ENCODE measurements at regions not wholly inside any gene's neighbourhood (a gene's known extent, or its start where the extent isn't known, plus 50 kb on each side); places are given as distances from the start of the nearest gene placed in this dataset.

DNA sequence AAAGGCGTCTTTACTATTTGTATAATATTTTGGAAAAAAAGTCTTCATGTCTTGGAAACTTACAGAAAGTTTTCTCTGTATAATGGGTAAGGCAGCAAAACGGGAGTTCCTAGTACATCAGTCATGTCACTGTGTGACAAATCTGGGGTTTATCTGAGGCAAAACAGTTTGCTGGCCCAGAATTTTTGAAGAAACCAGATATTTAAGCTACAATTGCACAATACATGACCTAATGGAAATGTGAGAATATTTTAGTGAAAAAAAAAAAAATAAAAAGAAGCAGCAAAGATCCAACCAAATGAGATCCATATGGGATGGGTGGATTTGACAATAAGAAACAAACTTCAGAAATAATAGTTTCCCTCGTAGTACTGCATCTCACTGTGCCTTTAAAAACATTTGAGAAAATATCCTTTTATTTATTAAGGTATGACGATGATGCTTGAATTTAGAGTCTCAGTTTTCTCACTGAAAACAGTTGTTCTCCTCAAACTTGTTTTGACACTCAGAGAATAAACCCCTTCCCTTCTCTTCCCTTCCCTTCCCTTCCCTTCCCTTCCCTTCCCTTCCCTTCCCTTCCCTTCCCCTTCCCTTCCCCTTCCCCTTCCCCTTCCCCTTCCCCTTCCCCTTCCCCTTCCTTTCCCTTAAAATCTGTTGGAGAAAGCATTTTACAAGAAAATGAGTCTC lies 180.5 kb upstream of the TUT7 start:
- Histone ChIP-seq H3K4me3 (no peak overlapping the region), H3K9me3 (no peaks in the 10 kb centered on the region), H3K36me3 (no peaks in the 10 kb centered on the region), H3K27ac (no peak overlapping the region), H3K4me1 (ENCODE audit: control insufficient read depth in 1 of 2, low read depth in 2 of 2) (no peaks in the 10 kb centered on the region), H3K27me3 (replicated peaks; ENCODE audit: insufficient read depth) (no peaks in the 10 kb centered on the region)
- ATAC-seq (ENCODE audit: insufficient number of reproducible peaks, low FRiP score, low read depth) (no peak), DNase-seq (ENCODE audit: low spot score) (no peak)
- TF ChIP-seq, protein P1, sequence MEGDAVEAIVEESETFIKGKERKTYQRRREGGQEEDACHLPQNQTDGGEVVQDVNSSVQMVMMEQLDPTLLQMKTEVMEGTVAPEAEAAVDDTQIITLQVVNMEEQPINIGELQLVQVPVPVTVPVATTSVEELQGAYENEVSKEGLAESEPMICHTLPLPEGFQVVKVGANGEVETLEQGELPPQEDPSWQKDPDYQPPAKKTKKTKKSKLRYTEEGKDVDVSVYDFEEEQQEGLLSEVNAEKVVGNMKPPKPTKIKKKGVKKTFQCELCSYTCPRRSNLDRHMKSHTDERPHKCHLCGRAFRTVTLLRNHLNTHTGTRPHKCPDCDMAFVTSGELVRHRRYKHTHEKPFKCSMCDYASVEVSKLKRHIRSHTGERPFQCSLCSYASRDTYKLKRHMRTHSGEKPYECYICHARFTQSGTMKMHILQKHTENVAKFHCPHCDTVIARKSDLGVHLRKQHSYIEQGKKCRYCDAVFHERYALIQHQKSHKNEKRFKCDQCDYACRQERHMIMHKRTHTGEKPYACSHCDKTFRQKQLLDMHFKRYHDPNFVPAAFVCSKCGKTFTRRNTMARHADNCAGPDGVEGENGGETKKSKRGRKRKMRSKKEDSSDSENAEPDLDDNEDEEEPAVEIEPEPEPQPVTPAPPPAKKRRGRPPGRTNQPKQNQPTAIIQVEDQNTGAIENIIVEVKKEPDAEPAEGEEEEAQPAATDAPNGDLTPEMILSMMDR (IDR thresholded peaks at IDR 0.05) = no peak

DNA sequence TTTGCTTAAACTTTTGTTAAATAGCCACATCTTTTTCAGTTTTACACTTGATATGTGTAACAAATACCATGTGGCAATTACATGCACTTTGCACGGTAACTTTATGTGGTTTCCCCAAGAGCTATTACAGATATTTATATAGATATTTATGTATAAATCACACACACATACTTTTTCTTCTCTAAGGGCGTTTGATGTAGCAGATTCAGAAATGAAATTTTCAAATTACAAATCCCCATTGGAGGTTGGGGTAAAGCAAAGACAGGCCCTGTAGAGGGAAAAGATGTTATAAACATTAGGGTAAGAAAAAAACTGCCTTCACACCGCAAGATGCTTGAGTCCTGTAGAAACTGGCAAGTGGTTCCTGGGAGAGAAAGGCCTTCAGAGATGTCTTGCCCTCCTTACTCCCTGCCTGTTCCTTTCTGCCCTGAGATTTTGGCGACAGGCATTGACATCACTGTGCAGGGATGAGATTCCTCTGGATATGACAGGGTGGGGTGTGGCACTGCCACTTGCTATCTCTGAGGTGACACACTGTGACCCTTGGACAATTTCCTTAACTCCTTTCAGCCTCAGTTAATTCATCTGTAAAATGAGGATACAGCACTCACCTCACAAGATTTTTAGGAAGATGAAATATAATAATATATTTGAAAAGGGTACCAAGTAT lies 177.9 kb upstream of the TUT7 start:
- H3K4me1 ChIP-seq (ENCODE audit: control insufficient read depth in 1 of 2, low read depth in 2 of 2) = no peaks in the 10 kb centered on the region
- no peak overlapping the region for H3K27ac ChIP-seq
- H3K9me3 ChIP-seq = no peaks in the 10 kb centered on the region
- no peaks in the 10 kb centered on the region for H3K36me3 ChIP-seq
- ATAC-seq (ENCODE audit: insufficient number of reproducible peaks, low FRiP score, low read depth) (no peak), DNase-seq (ENCODE audit: low spot score) (no peak)
- H3K4me3 ChIP-seq = no peak overlapping the region
- TF ChIP-seq, protein P1 (IDR thresholded peaks at IDR 0.05) = no peak
- no peaks in the 10 kb centered on the region for H3K27me3 ChIP-seq (replicated peaks; ENCODE audit: insufficient read depth)

DNA sequence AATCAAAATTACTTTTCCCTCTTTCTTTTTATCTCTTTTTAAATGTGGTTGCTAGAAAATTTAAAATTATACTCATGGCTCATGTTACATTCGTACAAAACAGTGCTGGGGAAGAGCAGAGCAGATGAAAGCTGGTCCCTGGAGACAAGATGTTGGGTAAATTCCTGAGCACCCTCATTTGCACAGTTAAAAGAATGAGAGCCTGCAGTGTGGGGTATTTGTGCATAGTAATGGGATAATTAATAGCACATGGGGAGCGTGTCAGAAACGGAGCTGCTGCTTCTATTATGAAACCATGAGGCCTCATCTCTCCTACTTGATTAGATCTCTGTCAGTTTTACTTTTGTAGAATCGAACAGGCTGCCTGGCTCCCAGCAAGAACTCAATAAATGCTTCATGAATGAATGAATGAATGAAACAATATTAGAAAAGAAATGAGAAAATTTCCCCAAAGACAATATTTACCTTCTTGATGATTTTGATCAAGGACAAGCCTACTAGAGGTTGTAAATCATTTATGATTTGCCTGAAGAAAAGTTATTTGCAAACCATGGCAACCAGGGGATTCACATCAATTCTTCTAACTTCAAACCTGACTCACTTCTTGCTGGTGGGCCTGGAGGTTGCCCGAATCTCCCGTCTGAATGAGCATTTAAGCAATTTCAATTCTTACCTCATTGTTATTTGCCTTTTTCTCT lies 177.2 kb upstream of the TUT7 start:
- Histone ChIP-seq H3K36me3 (no peaks in the 10 kb centered on the region), H3K4me1 (ENCODE audit: control insufficient read depth in 1 of 2, low read depth in 2 of 2) (no peaks in the 10 kb centered on the region), H3K9me3 (no peaks in the 10 kb centered on the region), H3K27me3 (replicated peaks; ENCODE audit: insufficient read depth) (no peaks in the 10 kb centered on the region), H3K27ac (no peak overlapping the region), H3K4me3 (no peak overlapping the region)
- DNase-seq (ENCODE audit: low spot score) (no peak), ATAC-seq (ENCODE audit: insufficient number of reproducible peaks, low FRiP score, low read depth) (no peak)
- TF ChIP-seq, protein P1 (IDR thresholded peaks at IDR 0.05) = no peak

DNA sequence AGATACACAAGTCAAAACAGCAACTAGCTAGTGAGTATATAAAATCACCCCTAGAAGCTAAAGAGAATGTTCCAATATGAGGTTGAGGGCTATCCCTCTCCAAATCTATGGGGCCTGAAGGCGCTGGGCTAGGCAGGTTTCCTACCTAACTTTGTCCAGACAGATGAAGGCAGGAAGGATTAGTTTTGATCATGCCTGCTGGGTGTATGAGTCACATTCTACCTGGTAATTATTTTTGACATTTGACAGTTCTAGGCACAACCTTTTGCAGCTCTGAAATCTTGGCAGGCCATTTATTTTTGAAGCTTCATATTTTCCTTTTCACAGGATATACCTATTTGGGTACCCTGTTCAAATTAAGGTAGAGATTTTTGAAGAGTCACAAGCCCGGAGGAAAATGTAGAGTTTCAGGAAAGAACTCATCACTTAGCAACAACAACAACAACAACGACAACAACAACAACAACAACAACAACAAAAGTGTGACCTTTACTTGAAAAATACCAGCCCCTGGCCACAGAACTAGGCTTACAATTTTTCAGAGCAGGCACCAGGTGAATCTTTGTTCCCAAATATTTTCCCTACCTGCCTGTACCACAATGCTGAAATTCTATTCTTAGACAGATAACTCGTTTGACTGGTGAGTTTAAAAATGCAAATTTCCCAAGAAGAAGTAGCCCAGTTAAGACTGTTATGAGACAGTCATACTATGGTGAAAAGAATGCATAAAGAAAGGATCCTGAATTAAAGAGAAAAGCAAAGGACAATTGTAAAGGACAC lies 175.5 kb upstream of the TUT7 start:
- no peak overlapping the region for H3K4me3 ChIP-seq
- H3K27me3 ChIP-seq (replicated peaks; ENCODE audit: insufficient read depth) = no peaks in the 10 kb centered on the region
- no peaks in the 10 kb centered on the region for H3K9me3 ChIP-seq
- ATAC-seq (ENCODE audit: insufficient number of reproducible peaks, low FRiP score, low read depth) (no peak), DNase-seq (ENCODE audit: low spot score) (no peak)
- TF ChIP-seq, protein P1 (IDR thresholded peaks at IDR 0.05) = no peak
- H3K4me1 ChIP-seq (ENCODE audit: control insufficient read depth in 1 of 2, low read depth in 2 of 2) = no peaks in the 10 kb centered on the region
- no peaks in the 10 kb centered on the region for H3K36me3 ChIP-seq
- H3K27ac ChIP-seq = no peak overlapping the region

DNA sequence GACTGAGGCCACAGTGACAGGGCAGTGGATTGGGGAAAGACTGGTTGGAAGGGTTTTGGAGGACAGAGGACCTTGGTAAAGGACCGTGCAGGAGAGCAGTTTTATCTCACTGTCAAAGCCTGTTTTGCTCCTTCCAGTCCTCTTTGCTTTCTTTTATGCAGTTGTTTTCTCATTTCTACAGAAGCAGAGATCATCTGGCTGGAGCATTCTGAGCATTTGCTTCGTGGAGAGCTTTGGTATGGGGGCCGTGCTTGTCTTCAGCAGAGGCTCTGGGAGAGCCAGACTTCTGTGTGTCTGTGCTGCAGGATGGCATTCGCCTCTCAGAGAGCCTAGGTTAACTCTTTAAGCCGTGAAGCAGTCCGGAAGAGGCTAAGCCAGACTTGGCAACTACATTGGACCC lies 171.8 kb upstream of the TUT7 start:
- H3K4me1 ChIP-seq (ENCODE audit: control insufficient read depth in 1 of 2, low read depth in 2 of 2) = no peaks in the 10 kb centered on the region
- no peak overlapping the region for H3K27ac ChIP-seq
- no peaks in the 10 kb centered on the region for H3K27me3 ChIP-seq (replicated peaks; ENCODE audit: insufficient read depth)
- no peaks in the 10 kb centered on the region for H3K9me3 ChIP-seq
- DNase-seq (ENCODE audit: low spot score) = no peak
- no peak overlapping the region for H3K4me3 ChIP-seq
- no peak for ATAC-seq (ENCODE audit: insufficient number of reproducible peaks, low FRiP score, low read depth)
- no peaks in the 10 kb centered on the region for H3K36me3 ChIP-seq
- TF ChIP-seq, protein P1 (IDR thresholded peaks at IDR 0.05) = no peak

Data from thoracic aorta (tissue), 2 donors.